Activated CD8-positive, alpha-beta T cell treated with anti-CD3 and anti-CD28 coated beads, Interleukin-2, amount 10 ng/mL, durations not matched to agents 7 days and 5 days (primary cell): ENCODE measurements at regions not wholly inside any gene's neighbourhood (a gene's known extent, or its start where the extent isn't known, plus 50 kb on each side); places are given as distances from the start of the nearest gene placed in this dataset.

Source experiments
- ATAC-seq: fragments of 150-1000 bp; cut with Tn5 transposase; one replicate; pipeline ENCODE4 v1.10.0; 2021; ENCODE audit warnings: moderate library complexity
- CTCF ChIA-PET: fragments of 350-600 bp; sonication (Branson Sonifier 250); formaldehyde crosslinking; loops from one replicate; lab custom pipeline; 2021; ENCODE audit warnings: antibody characterized with exemption; lab: Charles Lee
- POLR2A ChIA-PET: fragments of 350-600 bp; sonication (Branson Sonifier 250); formaldehyde crosslinking; loops from one replicate; lab custom pipeline; 2021; ENCODE audit warnings: antibody characterized with exemption; lab: Charles Lee
- DNase-seq: peaks from one replicate; pipeline ENCODE4 v3.0.0-alpha.2; 2020
- H3K27ac Mint-ChIP-seq: one replicate; pipeline ENCODE4 v1.8.0; 2021; ENCODE audit warnings: mild to moderate bottlenecking, mixed read lengths
- H3K27me3 Mint-ChIP-seq: one replicate; pipeline ENCODE4 v1.8.0; 2021; ENCODE audit warnings: low read depth, mixed read lengths
- H3K36me3 Mint-ChIP-seq: one replicate; pipeline ENCODE4 v1.8.0; 2021; ENCODE audit warnings: low read depth, mixed read lengths
- H3K4me1 Mint-ChIP-seq: one replicate; pipeline ENCODE4 v1.8.0; 2021; ENCODE audit warnings: low read depth, mixed read lengths
- H3K4me3 Mint-ChIP-seq: one replicate; pipeline ENCODE4 v1.8.0; 2021; ENCODE audit warnings: mild to moderate bottlenecking, mixed read lengths
- H3K9me3 Mint-ChIP-seq: one replicate; pipeline ENCODE4 v1.8.0; 2022; ENCODE audit warnings: mixed read lengths; ENCODE audit not compliant: insufficient read depth

- no peak overlapping the region for H3K27ac Mint-ChIP-seq
- no peaks in the 10 kb centered on the region for H3K9me3 Mint-ChIP-seq
- DNase-seq (no peak), ATAC-seq (no peak)
- ChIA-PET CTCF (no interaction called here), POLR2A (no interaction called here)
- H3K4me3 Mint-ChIP-seq: no peak overlapping the region
- no peaks in the 10 kb centered on the region for H3K36me3 Mint-ChIP-seq
- no peaks in the 10 kb centered on the region for H3K4me1 Mint-ChIP-seq
- no peaks in the 10 kb centered on the region for H3K27me3 Mint-ChIP-seq
These were observed 283.1 kb downstream of the HLX start for GRCh38 chr1:221162352-221162751.

GRCh38 chr1:221162939-221163338 lies 283.7 kb downstream of the HLX start:
- H3K9me3 Mint-ChIP-seq: no peaks in the 10 kb centered on the region
- H3K36me3 Mint-ChIP-seq: no peaks in the 10 kb centered on the region
- H3K27ac Mint-ChIP-seq: no peak overlapping the region
- POLR2A ChIA-PET: no interaction called here
- ATAC-seq: no peak
- CTCF ChIA-PET: no interaction called here
- no peaks in the 10 kb centered on the region for H3K27me3 Mint-ChIP-seq
- no peak for DNase-seq
- no peaks in the 10 kb centered on the region for H3K4me1 Mint-ChIP-seq
- H3K4me3 Mint-ChIP-seq: no peak overlapping the region

DNA sequence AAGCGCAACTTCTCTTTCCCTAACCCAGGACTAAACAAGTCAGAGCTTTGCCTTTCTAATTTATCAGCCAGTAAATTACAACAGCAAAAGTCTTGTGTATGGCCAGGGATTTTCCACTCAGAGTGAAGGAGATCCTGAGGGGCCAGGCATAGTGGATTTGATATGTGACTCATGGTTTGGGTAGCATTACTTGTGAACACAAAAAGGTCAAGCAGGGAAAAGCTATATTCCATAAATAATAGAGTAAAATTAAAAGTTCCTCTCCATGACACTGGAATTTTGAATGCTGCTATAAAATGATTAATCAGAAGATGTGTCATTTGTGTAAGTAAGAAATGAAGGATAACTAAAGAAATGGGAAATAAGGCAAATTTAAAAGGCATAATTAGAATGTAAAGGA lies 284.8 kb downstream of the HLX start:
- no peaks in the 10 kb centered on the region for H3K36me3 Mint-ChIP-seq
- H3K27me3 Mint-ChIP-seq: no peaks in the 10 kb centered on the region
- CTCF ChIA-PET: interaction anchor here (0.7 kb wide), 1 partner anchor 353 kb away, joined by 3 read pairs; no protein-coding TSS in a partner anchor
- DNase-seq (no peak), ATAC-seq (no peak)
- H3K4me1 Mint-ChIP-seq: no peaks in the 10 kb centered on the region
- no peak overlapping the region for H3K4me3 Mint-ChIP-seq
- POLR2A ChIA-PET: no interaction called here
- no peaks in the 10 kb centered on the region for H3K9me3 Mint-ChIP-seq
- H3K27ac Mint-ChIP-seq: no peak overlapping the region

DNA sequence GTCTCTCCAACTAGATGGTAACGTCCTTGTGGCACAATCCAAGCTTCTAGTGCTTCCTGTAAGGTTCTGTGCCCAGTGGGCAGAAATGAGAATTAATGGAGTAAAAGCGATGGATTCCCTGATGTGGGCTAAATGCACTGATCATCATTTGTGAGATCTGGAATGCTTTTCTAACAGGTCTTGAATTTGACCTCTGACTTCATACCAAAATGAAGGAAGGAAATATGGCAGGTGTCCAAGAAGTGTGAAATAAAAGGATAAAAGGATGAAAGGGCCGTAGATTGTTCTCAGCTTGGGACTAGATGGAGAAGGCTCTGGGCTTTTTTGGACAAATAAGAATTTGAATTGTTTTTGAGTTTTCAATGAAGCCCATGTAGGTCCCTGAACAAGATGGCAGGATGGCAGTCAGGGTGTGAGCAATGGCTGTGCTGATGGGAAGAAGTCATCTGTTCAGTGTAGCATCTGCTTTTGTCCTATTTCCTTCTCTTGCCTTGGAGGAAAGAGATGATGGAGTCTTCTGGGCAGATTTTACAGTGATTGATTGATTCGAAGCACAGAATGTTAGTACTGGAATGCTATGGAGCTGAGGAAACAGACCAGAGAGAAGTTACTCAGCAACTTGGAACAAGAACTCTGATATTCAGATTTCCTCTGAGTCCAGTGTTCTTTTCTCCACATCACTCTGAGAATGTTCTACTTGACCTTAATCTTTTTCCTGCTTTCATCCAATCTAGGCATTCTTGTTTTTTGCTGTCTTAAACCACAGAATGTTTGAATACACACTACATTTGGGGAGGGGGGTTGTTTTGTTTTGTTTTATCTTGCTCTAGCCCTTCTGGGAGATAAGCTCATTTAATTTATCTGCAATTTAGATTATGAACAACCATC lies 286.0 kb downstream of the HLX start:
- POLR2A ChIA-PET: no interaction called here
- Mint-ChIP-seq H3K27ac (no peak overlapping the region), H3K9me3 (no peaks in the 10 kb centered on the region), H3K27me3 (no peaks in the 10 kb centered on the region), H3K4me1 (no peaks in the 10 kb centered on the region), H3K4me3 (no peak overlapping the region), H3K36me3 (no peaks in the 10 kb centered on the region)
- no peak for ATAC-seq
- no peak for DNase-seq
- CTCF ChIA-PET: no interaction called here

DNA sequence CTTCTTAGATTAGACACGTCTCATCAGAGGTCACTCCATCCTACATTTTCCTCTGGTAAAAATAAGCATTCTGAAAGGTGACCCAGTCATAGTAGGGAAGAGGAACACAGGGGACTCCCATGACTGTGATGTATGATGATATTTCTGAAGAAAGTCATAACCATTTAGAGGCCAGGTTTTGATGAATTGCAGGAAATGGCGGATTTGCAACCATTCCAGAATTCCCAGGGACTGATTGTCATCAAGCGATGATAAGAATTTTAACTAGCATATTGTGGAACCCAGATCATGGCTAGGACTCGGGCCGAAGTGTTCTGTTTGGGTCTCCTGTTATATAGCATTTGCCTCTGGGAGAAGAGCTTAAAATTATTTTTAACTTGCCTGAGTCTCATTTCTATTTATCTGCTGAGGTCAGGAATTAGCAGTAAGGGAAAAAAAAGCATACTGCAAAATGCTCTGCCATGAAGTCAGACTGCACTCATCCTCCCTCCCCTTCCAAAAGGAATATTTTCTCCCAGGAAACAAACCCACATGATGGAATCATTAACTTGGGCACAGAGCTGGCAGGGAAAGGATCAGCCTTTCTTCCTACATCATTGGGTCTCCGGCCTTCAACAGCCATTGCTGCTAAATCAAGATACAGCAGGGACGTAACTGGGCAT lies 286.7 kb downstream of the HLX start:
- no peaks in the 10 kb centered on the region for H3K9me3 Mint-ChIP-seq
- no peaks in the 10 kb centered on the region for H3K36me3 Mint-ChIP-seq
- POLR2A ChIA-PET: no interaction called here
- ATAC-seq (no peak), DNase-seq (no peak)
- H3K4me1 Mint-ChIP-seq: no peaks in the 10 kb centered on the region
- H3K27ac Mint-ChIP-seq: no peak overlapping the region
- no peak overlapping the region for H3K4me3 Mint-ChIP-seq
- no peaks in the 10 kb centered on the region for H3K27me3 Mint-ChIP-seq
- CTCF ChIA-PET: interaction anchor here (1.3 kb wide), 1 partner anchor 38 kb away, joined by 3 read pairs; no protein-coding TSS in a partner anchor

DNA sequence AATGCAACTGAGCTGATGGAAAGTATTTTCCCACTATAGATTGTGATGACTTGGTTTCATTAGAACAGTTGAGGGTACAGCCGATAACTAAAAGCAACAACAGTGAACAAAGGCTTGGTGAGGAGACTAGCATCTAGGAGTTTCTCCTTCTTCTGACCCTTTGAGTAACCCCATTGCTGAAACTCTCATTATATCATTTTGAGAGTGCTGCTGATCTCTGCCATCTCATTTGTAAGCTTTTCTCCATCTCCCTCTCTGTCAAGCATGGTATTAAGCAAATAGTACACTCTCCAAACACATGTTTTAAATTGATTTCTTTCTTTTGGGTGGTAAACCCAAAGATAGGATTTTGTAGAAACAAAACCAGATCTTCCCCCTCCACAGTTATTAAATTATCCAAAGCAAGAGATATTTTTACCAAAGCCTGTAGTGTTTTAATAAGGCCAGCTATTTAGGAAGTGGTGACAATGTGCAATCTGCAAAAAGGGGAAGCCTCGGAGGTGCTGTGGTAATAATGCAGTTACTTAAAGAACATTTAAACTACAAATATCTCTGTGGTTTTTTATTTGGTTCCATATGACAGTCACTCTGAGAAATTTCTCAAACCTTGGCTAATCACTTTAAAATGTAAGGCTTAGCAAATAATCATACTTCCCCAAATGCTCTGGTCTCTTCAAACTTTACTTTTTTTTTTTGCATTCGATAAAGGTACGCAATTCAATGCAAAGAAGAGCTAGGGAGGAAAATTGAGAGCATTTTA lies 287.5 kb downstream of the HLX start:
- H3K27me3 Mint-ChIP-seq: no peaks in the 10 kb centered on the region
- no peaks in the 10 kb centered on the region for H3K9me3 Mint-ChIP-seq
- CTCF ChIA-PET: interaction anchor here (1.3 kb wide), 1 partner anchor 37 kb away, joined by 3 read pairs; no protein-coding TSS in a partner anchor
- ATAC-seq (no peak), DNase-seq (no peak)
- H3K4me3 Mint-ChIP-seq: no peak overlapping the region
- H3K27ac Mint-ChIP-seq: no peak overlapping the region
- POLR2A ChIA-PET: no interaction called here
- no peaks in the 10 kb centered on the region for H3K4me1 Mint-ChIP-seq
- H3K36me3 Mint-ChIP-seq: no peaks in the 10 kb centered on the region

- ChIA-PET POLR2A (no interaction called here), CTCF (no interaction called here)
- Mint-ChIP-seq H3K9me3 (no peaks in the 10 kb centered on the region), H3K4me1 (no peaks in the 10 kb centered on the region), H3K27me3 (peaks cover 3% of the 10 kb centered on the region), H3K4me3 (no peak overlapping the region), H3K27ac (no peak overlapping the region), H3K36me3 (no peaks in the 10 kb centered on the region)
- no peak for DNase-seq
- ATAC-seq: no peak
These were observed 290.2 kb downstream of the HLX start for GRCh38 chr1:221169447-221169889.

DNA sequence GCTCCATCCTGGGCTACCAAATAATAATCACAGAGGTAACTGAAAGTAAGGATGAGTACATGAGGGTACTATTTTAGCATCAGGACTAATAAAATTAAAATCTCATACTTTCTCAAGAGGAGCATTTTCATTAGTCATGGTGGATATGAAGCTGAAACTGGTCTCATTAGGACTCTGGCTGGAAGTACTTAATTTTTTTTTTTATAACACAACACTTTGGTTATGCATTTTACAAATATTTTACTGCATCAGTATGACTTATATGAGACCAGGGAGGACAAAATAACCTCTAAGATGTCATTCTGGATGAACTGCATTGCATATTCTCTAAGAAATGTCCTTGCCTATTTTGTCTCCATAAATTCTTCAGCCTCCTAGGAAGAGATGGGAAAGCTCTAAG lies 290.9 kb downstream of the HLX start:
- ChIA-PET POLR2A (no interaction called here), CTCF (no interaction called here)
- H3K9me3 Mint-ChIP-seq: no peaks in the 10 kb centered on the region
- no peaks in the 10 kb centered on the region for H3K4me1 Mint-ChIP-seq
- H3K36me3 Mint-ChIP-seq: no peaks in the 10 kb centered on the region
- no peak overlapping the region for H3K4me3 Mint-ChIP-seq
- no peak overlapping the region for H3K27ac Mint-ChIP-seq
- peaks cover 3% of the 10 kb centered on the region for H3K27me3 Mint-ChIP-seq
- DNase-seq: no peak
- no peak for ATAC-seq

DNA sequence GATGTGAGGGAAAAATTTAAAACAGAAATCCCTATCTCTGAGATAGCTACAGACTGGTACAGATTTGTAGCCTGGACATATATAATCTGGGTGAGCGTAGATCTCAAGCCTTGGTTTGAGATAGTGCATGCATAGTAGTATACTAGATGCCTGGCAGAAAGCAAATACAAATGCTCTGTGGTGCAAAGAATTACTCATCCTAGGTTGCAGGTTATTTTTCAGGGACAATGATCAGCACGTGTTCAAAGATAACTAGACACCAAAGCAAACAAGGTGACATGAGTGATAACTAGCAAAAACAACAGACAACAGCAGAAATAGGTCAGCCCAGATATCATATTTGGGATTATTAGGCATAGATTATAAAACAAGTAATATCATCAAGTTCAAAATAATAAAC lies 292.5 kb downstream of the HLX start:
- Mint-ChIP-seq H3K36me3 (no peaks in the 10 kb centered on the region), H3K4me1 (no peaks in the 10 kb centered on the region), H3K9me3 (no peaks in the 10 kb centered on the region), H3K4me3 (no peak overlapping the region), H3K27ac (no peak overlapping the region), H3K27me3 (peaks cover 3% of the 10 kb centered on the region)
- POLR2A ChIA-PET: no interaction called here
- CTCF ChIA-PET: no interaction called here
- DNase-seq: no peak
- no peak for ATAC-seq

DNA sequence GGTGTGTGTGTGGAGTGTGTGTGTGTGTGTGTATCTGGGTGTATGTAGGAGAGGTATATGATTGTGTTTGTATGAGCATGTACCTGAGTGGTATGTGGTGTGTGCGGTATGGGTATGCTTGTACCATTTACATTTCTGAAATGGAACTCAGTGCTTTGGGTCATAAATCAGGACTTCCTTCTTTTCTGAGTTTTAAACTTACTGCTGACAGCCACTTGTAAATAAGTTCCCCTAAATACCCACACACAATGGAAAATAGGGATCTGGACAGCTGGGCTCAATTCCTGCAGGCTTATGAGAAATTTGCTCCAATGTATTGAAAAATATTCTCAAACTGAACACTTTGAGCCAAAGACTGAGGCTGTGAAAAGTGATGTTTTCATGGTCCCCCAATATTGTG lies 293.6 kb downstream of the HLX start:
- Mint-ChIP-seq H3K27me3 (peaks cover 3% of the 10 kb centered on the region), H3K4me3 (no peak overlapping the region), H3K4me1 (no peaks in the 10 kb centered on the region), H3K36me3 (no peaks in the 10 kb centered on the region), H3K9me3 (no peaks in the 10 kb centered on the region), H3K27ac (no peak overlapping the region)
- CTCF ChIA-PET: no interaction called here
- POLR2A ChIA-PET: no interaction called here
- ATAC-seq (no peak), DNase-seq (no peak)

GRCh38 chr1:221174330-221174993 lies 295.2 kb downstream of the HLX start:
- Mint-ChIP-seq H3K36me3 (no peaks in the 10 kb centered on the region), H3K4me1 (no peaks in the 10 kb centered on the region), H3K27me3 (peaks cover 3% of the 10 kb centered on the region), H3K9me3 (no peaks in the 10 kb centered on the region), H3K27ac (no peak overlapping the region), H3K4me3 (no peak overlapping the region)
- DNase-seq (no peak), ATAC-seq (no peak)
- ChIA-PET CTCF (no interaction called here), POLR2A (no interaction called here)
